ENCODE measurements at regions not wholly inside any gene's neighbourhood (a gene's known extent, or its start where the extent isn't known, plus 50 kb on each side); places are given as distances from the start of the nearest gene placed in this dataset.

- Histone ChIP-seq H4K20me1 (ENCODE audit: insufficient read depth, low read length) (no peaks in the 10 kb centered on the region), H3K4me2 (ENCODE audit: low read length) (peak overlapping the region; percentile 64), H3K27ac (ENCODE audit: low read depth, low read length) (peak overlapping the region; percentile 65), H2AFZ (ENCODE audit: low read depth, low read length) (peak overlapping the region; percentile 54), H3K27me3 (ENCODE audit: insufficient read depth, low read length) (no peaks in the 10 kb centered on the region), H3K4me1 (ENCODE audit: insufficient read depth, low read length) (peaks cover 11% of the 10 kb centered on the region), H3K9ac (ENCODE audit: low read length) (peak overlapping the region; percentile 38), H3K9me3 (ENCODE audit: insufficient read depth, low read depth, low read length) (no peaks in the 10 kb centered on the region), H3K4me3 (ENCODE audit: insufficient read depth, low read depth, low read length) (peak overlapping the region; percentile 22), H3K36me3 (ENCODE audit: insufficient read depth, low read length) (no peaks in the 10 kb centered on the region), H3K79me2 (ENCODE audit: insufficient read depth, low read length) (no peaks in the 10 kb centered on the region)
- FAIRE-seq (peak; percentile 84), DNase-seq (ENCODE audit: low read depth) (peak; percentile 77)
- H3K4me1 Mint-ChIP-seq (ENCODE audit: low read depth, unreplicated experiment): peaks cover 22% of the 10 kb centered on the region
- no peak overlapping the region for H3K4me3 Mint-ChIP-seq (ENCODE audit: unreplicated experiment)
- no peak for TF ChIP-seq CTCF (IDR thresholded peaks at IDR 0.05; ENCODE audit: insufficient read depth, low read depth, low read length)
- no peak for TF ChIP-seq EZH2 (IDR thresholded peaks at IDR 0.05; ENCODE audit: insufficient read depth, low read length)
- peaks cover 3% of the 10 kb centered on the region for H3K9me3 Mint-ChIP-seq (ENCODE audit: unreplicated experiment)
- no peaks in the 10 kb centered on the region for H3K36me3 Mint-ChIP-seq (ENCODE audit: low read depth, unreplicated experiment)
- no peaks in the 10 kb centered on the region for H3K27me3 Mint-ChIP-seq (ENCODE audit: low read depth, unreplicated experiment)
- peak overlapping the region; percentile 73 for H3K27ac Mint-ChIP-seq (ENCODE audit: unreplicated experiment)
Observed at GRCh38 chr9:78620764-78621163, 323.8 kb downstream of the PSAT1 start.

DNA sequence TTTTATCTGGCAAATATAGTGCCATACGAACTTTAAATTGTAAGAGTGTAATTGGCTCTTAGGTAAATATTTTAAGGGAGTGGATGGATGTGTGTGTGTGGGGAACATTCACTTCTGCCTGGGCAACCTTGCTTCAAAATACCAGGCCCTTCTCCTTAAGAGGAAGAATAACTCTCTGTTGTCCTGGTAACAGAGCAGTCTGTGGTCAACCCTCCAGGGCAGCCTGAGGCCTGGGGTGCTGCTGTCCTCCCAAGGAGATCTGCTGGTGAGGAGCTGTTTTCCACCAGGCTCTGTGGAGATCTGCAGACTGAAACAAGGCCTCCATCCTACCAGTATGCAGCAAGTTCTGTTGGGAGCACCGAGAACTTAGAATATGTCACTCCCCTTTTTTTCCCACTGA is 325.2 kb downstream of the PSAT1 start:
- H3K4me1 ChIP-seq (ENCODE audit: insufficient read depth, low read length): peaks cover 11% of the 10 kb centered on the region
- FAIRE-seq: no peak
- no peak overlapping the region for H3K27ac ChIP-seq (ENCODE audit: low read depth, low read length)
- H3K4me3 Mint-ChIP-seq (ENCODE audit: unreplicated experiment): no peak overlapping the region
- no peak overlapping the region for H3K27ac Mint-ChIP-seq (ENCODE audit: unreplicated experiment)
- no peak for DNase-seq (ENCODE audit: low read depth)
- no peak overlapping the region for H2AFZ ChIP-seq (ENCODE audit: low read depth, low read length)
- H3K9me3 Mint-ChIP-seq (ENCODE audit: unreplicated experiment): no peaks in the 10 kb centered on the region
- no peak overlapping the region for H3K9ac ChIP-seq (ENCODE audit: low read length)
- H3K27me3 Mint-ChIP-seq (ENCODE audit: low read depth, unreplicated experiment): no peaks in the 10 kb centered on the region
- no peaks in the 10 kb centered on the region for H3K36me3 ChIP-seq (ENCODE audit: insufficient read depth, low read length)
- peaks cover 19% of the 10 kb centered on the region for H3K4me1 Mint-ChIP-seq (ENCODE audit: low read depth, unreplicated experiment)
- no peaks in the 10 kb centered on the region for H4K20me1 ChIP-seq (ENCODE audit: insufficient read depth, low read length)
- no peaks in the 10 kb centered on the region for H3K36me3 Mint-ChIP-seq (ENCODE audit: low read depth, unreplicated experiment)
- TF ChIP-seq CTCF (IDR thresholded peaks at IDR 0.05; ENCODE audit: insufficient read depth, low read depth, low read length): no peak
- no peak overlapping the region for H3K4me2 ChIP-seq (ENCODE audit: low read length)
- no peaks in the 10 kb centered on the region for H3K9me3 ChIP-seq (ENCODE audit: insufficient read depth, low read depth, low read length)
- H3K4me3 ChIP-seq (ENCODE audit: insufficient read depth, low read depth, low read length): no peak overlapping the region
- H3K79me2 ChIP-seq (ENCODE audit: insufficient read depth, low read length): no peaks in the 10 kb centered on the region
- H3K27me3 ChIP-seq (ENCODE audit: insufficient read depth, low read length): no peaks in the 10 kb centered on the region

DNA sequence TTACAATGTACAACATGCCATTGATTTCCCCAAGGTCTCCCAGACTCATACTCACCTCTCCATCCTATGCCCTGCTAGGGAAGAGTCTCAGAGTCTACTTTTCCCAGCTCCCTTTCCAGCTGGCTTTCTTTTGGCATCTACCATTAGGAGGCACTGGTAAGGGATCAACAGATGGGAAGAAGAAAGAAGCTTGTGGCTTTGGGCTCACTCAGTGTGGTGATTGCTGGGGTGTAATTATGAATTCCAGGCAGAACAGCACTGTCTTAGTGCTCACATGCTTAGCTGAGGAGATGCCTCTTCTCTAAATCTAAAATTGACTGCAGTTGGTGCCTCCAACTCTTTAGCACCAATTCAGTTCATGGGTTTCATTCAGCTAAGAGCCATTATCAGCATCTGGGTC is 330.0 kb downstream of the PSAT1 start:
- DNase-seq (ENCODE audit: low read depth) (no peak), FAIRE-seq (no peak)
- Histone ChIP-seq H3K27me3 (ENCODE audit: insufficient read depth, low read length) (no peaks in the 10 kb centered on the region), H3K27ac (ENCODE audit: low read depth, low read length) (no peak overlapping the region), H3K4me3 (ENCODE audit: insufficient read depth, low read depth, low read length) (no peak overlapping the region), H3K9me3 (ENCODE audit: insufficient read depth, low read depth, low read length) (no peaks in the 10 kb centered on the region), H3K36me3 (ENCODE audit: insufficient read depth, low read length) (no peaks in the 10 kb centered on the region), H3K4me2 (ENCODE audit: low read length) (no peak overlapping the region), H3K9ac (ENCODE audit: low read length) (no peak overlapping the region), H3K79me2 (ENCODE audit: insufficient read depth, low read length) (no peaks in the 10 kb centered on the region), H2AFZ (ENCODE audit: low read depth, low read length) (no peak overlapping the region), H3K4me1 (ENCODE audit: insufficient read depth, low read length) (no peaks in the 10 kb centered on the region), H4K20me1 (ENCODE audit: insufficient read depth, low read length) (no peaks in the 10 kb centered on the region)
- H3K4me1 Mint-ChIP-seq (ENCODE audit: low read depth, unreplicated experiment): peaks cover 5% of the 10 kb centered on the region
- H3K9me3 Mint-ChIP-seq (ENCODE audit: unreplicated experiment): no peaks in the 10 kb centered on the region
- H3K27ac Mint-ChIP-seq (ENCODE audit: unreplicated experiment): no peak overlapping the region
- no peak for TF ChIP-seq EZH2 (IDR thresholded peaks at IDR 0.05; ENCODE audit: insufficient read depth, low read length)
- TF ChIP-seq CTCF (IDR thresholded peaks at IDR 0.05; ENCODE audit: insufficient read depth, low read depth, low read length): no peak
- no peaks in the 10 kb centered on the region for H3K27me3 Mint-ChIP-seq (ENCODE audit: low read depth, unreplicated experiment)
- no peak overlapping the region for H3K4me3 Mint-ChIP-seq (ENCODE audit: unreplicated experiment)
- no peaks in the 10 kb centered on the region for H3K36me3 Mint-ChIP-seq (ENCODE audit: low read depth, unreplicated experiment)

Measured in astrocyte (in vitro differentiated cells and primary cell).